Pancreas (tissue), 10 donors: ENCODE measurements at regions not wholly inside any gene's neighbourhood (a gene's known extent, or its start where the extent isn't known, plus 50 kb on each side); places are given as distances from the start of the nearest gene placed in this dataset.

Experiments used
- ATAC-seq, 4 donors: fragments of 200-7000 bp; cut with Tn5 transposase; one replicate each; pipeline versions ENCODE4 v1.8.0 to v1.9.1; 2020; ENCODE audit warnings: mild to moderate bottlenecking in 4 of 4, moderate library complexity in 4 of 4
- DNase-seq, 6 donors: peaks; one replicate each; pipeline ENCODE4 v3.0.0-alpha.2; 2020
- FAIRE-seq: peaks from 2 replicates; lab custom pipeline; 2012; peaks lifted over from hg19 to GRCh38; lab: Jason Lieb, UNC
- H3K27ac ChIP-seq, 4 donors: fragments of 200-600 bp; sonication (generic); 1 replicate in 3 of 4; 2 replicates in 1 of 4; pipeline versions ENCODE4 v1.5.0 to v1.8.0; 2020
- H3K27me3 ChIP-seq, 4 donors: fragments of 200-600 bp; one replicate each; pipeline ENCODE4 v1.8.0; 2021
- H3K36me3 ChIP-seq, 3 donors: fragments of 200-600 bp; sonication (generic) in 1 of 3; one replicate each; pipeline versions ENCODE4 v1.5.0 to v1.8.0; 2020 to 2021
- H3K4me1 ChIP-seq, 3 donors: fragments of 200-600 bp; one replicate each; pipeline ENCODE4 v1.8.0; 2021
- H3K4me3 ChIP-seq, 4 donors: fragments of 200-600 bp; sonication (generic) in 2 of 4; one replicate each; pipeline versions ENCODE4 v1.5.0 to v1.8.0; 2020 to 2021
- H3K9me3 ChIP-seq, 4 donors: fragments of 200-600 bp; one replicate each; pipeline ENCODE4 v1.8.0; 2021
- CTCF ChIP-seq, 4 donors: fragments of 200-600 bp; sonication (generic) in 3 of 4; IDR thresholded peaks; one replicate each; pipeline versions ENCODE4 v1.5.0 to v1.8.0; 2021; ENCODE audit warnings: antibody characterized with exemption in 4 of 4
- WGBS, 2 donors: extraction: QIAGEN DNeasy Blood & Tissue Kit; methylation state at CpG; one replicate each; pipeline ENCODE4 v1.1.7; 2013; 5-methylcytosine and 5-hydroxymethylcytosine counted together
- intact Hi-C, 3 donors: fragments of 100-400 bp; cut with DNase I; formaldehyde crosslinking; loops; one replicate each; pipeline versions ENCODE4 v1.11.1 to v1.14.2; 2022
- donor health status: healthy with polysubstance abuse.
- donor health status: DM: no; HTN: no; CAD: no; lungs with moderate emphysema.
- donor health status: DM: no; HTN: no; CAD: no.
- donor health status: control.
- donor health status: control.
- donor health status: Bipolar disorder and iron deficiency.
- donor health status: DM: yes; HTN: yes; CAD: no.
- donor health status: DM: no; HTN: no; CAD: no.
- donor health status: DM: no; HTN: no; CAD: no.
- donor health status: DM: yes; HTN: yes; CAD: no.

- Histone ChIP-seq H3K27ac (no peak overlapping the region), H3K4me1 (no peaks in the 10 kb centered on the region), H3K36me3 (no peaks in the 10 kb centered on the region), H3K27me3 (no peaks in the 10 kb centered on the region), H3K4me3 (no peak overlapping the region), H3K9me3 (no peaks in the 10 kb centered on the region)
- intact Hi-C loops, result no loop called here
- ATAC-seq (no peak), FAIRE-seq (no peak), DNase-seq (no peak)
- WGBS, 2 donors, result 47 to 52% methylated on average over 5 of the region's 5 CpGs
- TF ChIP-seq CTCF (IDR thresholded peaks at IDR 0.05), result no peak
Observed at GRCh38 chr20:60900618-60901017, 351.4 kb upstream of the CDH4 start.

GRCh38 chr20:60901831-60902230, 350.2 kb upstream of the CDH4 start:
- no peak for TF ChIP-seq CTCF (IDR thresholded peaks at IDR 0.05)
- H3K9me3 ChIP-seq, result no peaks in the 10 kb centered on the region
- intact Hi-C loops, result no loop called here
- H3K36me3 ChIP-seq, result no peaks in the 10 kb centered on the region
- FAIRE-seq (no peak), DNase-seq (no peak), ATAC-seq (no peak)
- H3K4me3 ChIP-seq, result no peak overlapping the region
- no peaks in the 10 kb centered on the region for H3K27me3 ChIP-seq
- H3K4me1 ChIP-seq, result no peaks in the 10 kb centered on the region
- WGBS, 2 donors, result 93% methylated on average over 1 of the region's 1 CpG
- H3K27ac ChIP-seq, result no peak overlapping the region

- Histone ChIP-seq H3K4me1 (no peaks in the 10 kb centered on the region), H3K27me3 (no peaks in the 10 kb centered on the region), H3K27ac (no peak overlapping the region), H3K9me3 (no peaks in the 10 kb centered on the region), H3K4me3 (no peak overlapping the region), H3K36me3 (no peaks in the 10 kb centered on the region)
- ATAC-seq (peak in 1 of 4 donors; percentile 65), FAIRE-seq (no peak), DNase-seq (no peak)
- no peak for TF ChIP-seq CTCF (IDR thresholded peaks at IDR 0.05)
- intact Hi-C loops, result no loop called here
- 62 to 63% methylated on average over 13 of the region's 13 CpGs for WGBS, 2 donors
Observed at GRCh38 chr20:60903325-60903971, 348.6 kb upstream of the CDH4 start.

- no peak for FAIRE-seq
- H3K36me3 ChIP-seq, result no peaks in the 10 kb centered on the region
Observed at GRCh38 chr20:60904730-60905129, 347.3 kb upstream of the CDH4 start.

More at GRCh38 chr20:60904730-60905129, 347.3 kb upstream of the CDH4 start:
- no peaks in the 10 kb centered on the region for H3K4me1 ChIP-seq
- no peak for TF ChIP-seq CTCF (IDR thresholded peaks at IDR 0.05)
- intact Hi-C loops, result no loop called here
- H3K27ac ChIP-seq, result no peak overlapping the region
- H3K27me3 ChIP-seq, result no peaks in the 10 kb centered on the region
- no peak for DNase-seq
- H3K9me3 ChIP-seq, result no peaks in the 10 kb centered on the region
- no peak overlapping the region for H3K4me3 ChIP-seq
- ATAC-seq, result no peak
